ENCODE measurements at regions not wholly inside any gene's neighbourhood (a gene's known extent, or its start where the extent isn't known, plus 50 kb on each side); places are given as distances from the start of the nearest gene placed in this dataset.

- no peak for TF ChIP-seq EZH2 (IDR thresholded peaks at IDR 0.05; ENCODE audit: low read length, unreplicated experiment)
- TF ChIP-seq CTCF (conservative IDR thresholded peaks at IDR 0.05; ENCODE audit: low read depth, low read length), result peak; percentile 47
- H3K9ac ChIP-seq (ENCODE audit: low read length), result no peak overlapping the region
- ATAC-seq, result 0 out of 2 replicates have a peak, but pooled peaks have one; percentile 5
Measured at GRCh38 chr6:28585335-28585734, 59.7 kb downstream of the GPX5 start.

GRCh38 chr6:28586324-28586723 is 60.6 kb downstream of the GPX5 start:
- no peak overlapping the region for H3K27ac ChIP-seq (ENCODE audit: low read length)
- H3K9ac ChIP-seq (ENCODE audit: low read length), result peak overlapping the region; percentile 83
- peaks cover 24% of the 10 kb centered on the region for H3K4me1 ChIP-seq (ENCODE audit: insufficient read depth, low read length)
- H2AFZ ChIP-seq (ENCODE audit: low read length), result peak overlapping the region; percentile 99
- CTCF ChIA-PET, result interaction anchor here (1.9 kb wide), 1 partner anchor 44 kb away, joined by 5 read pairs; no protein-coding TSS in a partner anchor
- peak; percentile 45 for DNase-seq
- peaks cover 24% of the 10 kb centered on the region for H3K79me2 ChIP-seq (ENCODE audit: low read length)
- H3K9me2 ChIP-seq (replicated peaks; ENCODE audit: low read length), result no peaks in the 10 kb centered on the region
- BruUV-seq (replicated peaks), result no TSS peak
- peak; percentile 35 for ATAC-seq
- no peaks in the 10 kb centered on the region for H3F3A ChIP-seq (ENCODE audit: low read length, unreplicated experiment)
- H3K4me2 ChIP-seq (ENCODE audit: low read length), result peak overlapping the region; percentile 97
- no peaks in the 10 kb centered on the region for H3K9me3 ChIP-seq (ENCODE audit: low read length)
- peak overlapping the region; percentile 89 for H3K4me3 ChIP-seq (ENCODE audit: low read length)
- intact Hi-C loops (cut with micrococcal nuclease), result loop anchor here (2.0 to 10.0 kb wide), 5 partner anchors 44 to 452 kb away; partner anchors contain the start of genes ZSCAN12 and ZSCAN23
- no peak for TF ChIP-seq CTCF (conservative IDR thresholded peaks at IDR 0.05; ENCODE audit: low read depth, low read length)
- TF ChIP-seq EZH2 (IDR thresholded peaks at IDR 0.05; ENCODE audit: low read length, unreplicated experiment), result no peak
- no peak for TF ChIP-seq EZH2phosphoT487 (IDR thresholded peaks at IDR 0.05; ENCODE audit: borderline replicate concordance, low read length)
- H4K20me1 ChIP-seq (ENCODE audit: low read length), result no peaks in the 10 kb centered on the region
- no peaks in the 10 kb centered on the region for H3K27me3 ChIP-seq (ENCODE audit: low read length)
- H3K36me3 ChIP-seq (ENCODE audit: low read depth, low read length), result no peaks in the 10 kb centered on the region
- POLR2A ChIA-PET (ENCODE audit: unreplicated experiment), result interaction anchor here (0.6 kb wide), 2 partner anchors 74 to 432 kb away, joined by 3 to 5 read pairs; no protein-coding TSS in a partner anchor

More at GRCh38 chr6:28585335-28585734, 59.7 kb downstream of the GPX5 start:
- ChIA-PET CTCF (interaction anchor here (0.6 to 1.9 kb wide), 4 partner anchors 21 to 202 kb away, joined by 3 to 5 read pairs (median 4); no protein-coding TSS in a partner anchor), POLR2A (ENCODE audit: unreplicated experiment) (no interaction called here)
- H3K4me1 ChIP-seq (ENCODE audit: insufficient read depth, low read length), result peaks cover 24% of the 10 kb centered on the region
- H3F3A ChIP-seq (ENCODE audit: low read length, unreplicated experiment), result no peaks in the 10 kb centered on the region
- peaks cover 24% of the 10 kb centered on the region for H3K79me2 ChIP-seq (ENCODE audit: low read length)
- peak overlapping the region; percentile 97 for H3K4me2 ChIP-seq (ENCODE audit: low read length)
- no peak overlapping the region for H3K27ac ChIP-seq (ENCODE audit: low read length)
- no peak overlapping the region for H2AFZ ChIP-seq (ENCODE audit: low read length)
- peak overlapping the region; percentile 89 for H3K4me3 ChIP-seq (ENCODE audit: low read length)
- intact Hi-C loops (cut with micrococcal nuclease), result loop anchor here (5.0 to 10.0 kb wide), 3 partner anchors 143 to 451 kb away; partner anchors contain the start of genes ZSCAN12 and ZSCAN23
- no peaks in the 10 kb centered on the region for H3K9me2 ChIP-seq (replicated peaks; ENCODE audit: low read length)
- no peaks in the 10 kb centered on the region for H3K9me3 ChIP-seq (ENCODE audit: low read length)
- H4K20me1 ChIP-seq (ENCODE audit: low read length), result no peaks in the 10 kb centered on the region
- DNase-seq, result peak; percentile 76
- H3K36me3 ChIP-seq (ENCODE audit: low read depth, low read length), result no peaks in the 10 kb centered on the region
- BruUV-seq (replicated peaks), result no TSS peak
- no peaks in the 10 kb centered on the region for H3K27me3 ChIP-seq (ENCODE audit: low read length)

All from PC-3 (cell line).